ENCODE measurements at regions not wholly inside any gene's neighbourhood (a gene's known extent, or its start where the extent isn't known, plus 50 kb on each side); places are given as distances from the start of the nearest gene placed in this dataset.
A peak's percentile ranks its signal among the peaks of the same experiment; 100 is the strongest.

- DNase-seq: no peak
- no peak for ATAC-seq (ENCODE audit: insufficient read depth, low FRiP score)
- Histone ChIP-seq H3K9me3 (ENCODE audit: control insufficient read depth in 4 of 4, insufficient read depth in 3 of 4, low read length in 3 of 4) (no peaks in the 10 kb centered on the region), H3K9ac (ENCODE audit: insufficient read depth in 1 of 2, low read length in 2 of 2) (no peak overlapping the region), H3K4me1 (ENCODE audit: control insufficient read depth in 5 of 5, insufficient read depth in 5 of 5, low read length in 5 of 5) (peaks cover 0 to 2% (median 0%) of the 10 kb centered on the region in 5 donors), H3K27me3 (ENCODE audit: control insufficient read depth in 3 of 3, insufficient read depth in 3 of 3, low read length in 2 of 3) (no peaks in the 10 kb centered on the region), H3K4me3 (no peak overlapping the region), H3K27ac (ENCODE audit: low read depth in 1 of 2, low read length in 1 of 2) (no peak overlapping the region), H3K36me3 (ENCODE audit: control insufficient read depth in 4 of 4, insufficient read depth in 4 of 4, low read length in 4 of 4) (no peaks in the 10 kb centered on the region)
- TF ChIP-seq CTCF (IDR thresholded peaks at IDR 0.05; ENCODE audit: control extremely low read depth, extremely low read depth): no peak
- WGBS, 2 donors: 100% methylated on average over 1 of the region's 1 CpG
These were observed 212.9 kb upstream of the SLC7A11 start for GRCh38 chr4:138455097-138455496.

GRCh38 chr4:138452826-138453225, 210.7 kb upstream of the SLC7A11 start:
- Histone ChIP-seq H3K4me3 (no peak overlapping the region), H3K27me3 (ENCODE audit: control insufficient read depth in 3 of 3, insufficient read depth in 3 of 3, low read length in 2 of 3) (no peaks in the 10 kb centered on the region), H3K9me3 (ENCODE audit: control insufficient read depth in 4 of 4, insufficient read depth in 3 of 4, low read length in 3 of 4) (no peaks in the 10 kb centered on the region), H3K27ac (ENCODE audit: low read depth in 1 of 2, low read length in 1 of 2) (no peak overlapping the region), H3K4me1 (ENCODE audit: control insufficient read depth in 5 of 5, insufficient read depth in 5 of 5, low read length in 5 of 5) (peaks cover 0 to 2% (median 0%) of the 10 kb centered on the region in 5 donors), H3K36me3 (ENCODE audit: control insufficient read depth in 4 of 4, insufficient read depth in 4 of 4, low read length in 4 of 4) (no peaks in the 10 kb centered on the region), H3K9ac (ENCODE audit: insufficient read depth in 1 of 2, low read length in 2 of 2) (no peak overlapping the region)
- WGBS, 2 donors: 82 to 98% methylated on average over 2 of the region's 2 CpGs
- TF ChIP-seq CTCF (IDR thresholded peaks at IDR 0.05; ENCODE audit: control extremely low read depth, extremely low read depth): no peak
- peak in 1 of 3 donors; percentile 3 for DNase-seq
- ATAC-seq (ENCODE audit: insufficient read depth, low FRiP score): no peak

GRCh38 chr4:138451276-138451663, 209.1 kb upstream of the SLC7A11 start:
- Histone ChIP-seq H3K9ac (ENCODE audit: insufficient read depth in 1 of 2, low read length in 2 of 2) (no peak overlapping the region), H3K27ac (ENCODE audit: low read depth in 1 of 2, low read length in 1 of 2) (peak overlapping the region in 1 of 2 donors; percentile 52), H3K4me1 (ENCODE audit: control insufficient read depth in 5 of 5, insufficient read depth in 5 of 5, low read length in 5 of 5) (peaks cover 0 to 2% (median 0%) of the 10 kb centered on the region in 5 donors), H3K9me3 (ENCODE audit: control insufficient read depth in 4 of 4, insufficient read depth in 3 of 4, low read length in 3 of 4) (no peaks in the 10 kb centered on the region), H3K36me3 (ENCODE audit: control insufficient read depth in 4 of 4, insufficient read depth in 4 of 4, low read length in 4 of 4) (no peaks in the 10 kb centered on the region), H3K4me3 (no peak overlapping the region), H3K27me3 (ENCODE audit: control insufficient read depth in 3 of 3, insufficient read depth in 3 of 3, low read length in 2 of 3) (no peaks in the 10 kb centered on the region)
- DNase-seq: no peak
- no peak for TF ChIP-seq CTCF (IDR thresholded peaks at IDR 0.05; ENCODE audit: control extremely low read depth, extremely low read depth)
- no peak for ATAC-seq (ENCODE audit: insufficient read depth, low FRiP score)
- WGBS, 2 donors: 72 to 89% methylated on average over 1 of the region's 1 CpG
